GM23248 (cell line): ENCODE measurements at regions not wholly inside any gene's neighbourhood (a gene's known extent, or its start where the extent isn't known, plus 50 kb on each side); places are given as distances from the start of the nearest gene placed in this dataset.

Experiments
- DNase-seq: peaks from one replicate; pipeline ENCODE4 v3.0.0-alpha.2; 2015
- H2AFZ ChIP-seq: fragments of 200-600 bp; sonication (generic); 2 replicates; pipeline ENCODE4 v1.6.1; 2016; ENCODE audit warnings: antibody characterized with exemption
- H3F3A ChIP-seq: fragments of 200-600 bp; sonication (generic); 2 replicates; pipeline ENCODE4 v1.6.1; 2016; ENCODE audit warnings: mild to moderate bottlenecking, antibody characterized with exemption, mixed run types; ENCODE audit not compliant: insufficient read depth
- H3K27ac ChIP-seq: fragments of 200-600 bp; sonication (generic); 2 replicates; pipeline ENCODE4 v1.5.1; 2016; ENCODE audit warnings: mild to moderate bottlenecking
- H3K27me3 ChIP-seq: fragments of 200-600 bp; sonication (generic); replicated peaks from 2 replicates; pipeline ENCODE4 v1.6.1; 2016; ENCODE audit warnings: mild to moderate bottlenecking; ENCODE audit not compliant: insufficient read depth
- H3K36me3 ChIP-seq: fragments of 200-600 bp; sonication (generic); 2 replicates; pipeline ENCODE4 v1.6.1; 2016; ENCODE audit warnings: low read depth, mild to moderate bottlenecking
- H3K4me1 ChIP-seq: fragments of 200-600 bp; sonication (generic); 2 replicates; pipeline ENCODE4 v1.6.1; 2016; ENCODE audit warnings: mild to moderate bottlenecking; ENCODE audit not compliant: insufficient read depth
- H3K4me2 ChIP-seq: fragments of 200-600 bp; sonication (generic); one replicate; pipeline ENCODE4 v1.6.1; 2016; ENCODE audit warnings: mild to moderate bottlenecking; ENCODE audit not compliant: unreplicated experiment
- H3K4me3 ChIP-seq: fragments of 200-600 bp; sonication (generic); 2 replicates; pipeline ENCODE4 v1.5.1; 2016; ENCODE audit warnings: mild to moderate bottlenecking
- H3K79me2 ChIP-seq: fragments of 200-600 bp; sonication (generic); 2 replicates; pipeline ENCODE4 v1.6.1; 2016; ENCODE audit warnings: mild to moderate bottlenecking; ENCODE audit not compliant: insufficient read depth
- H3K9ac ChIP-seq: fragments of 200-600 bp; sonication (generic); 2 replicates; pipeline ENCODE4 v1.6.1; 2016; ENCODE audit warnings: mild to moderate bottlenecking
- H3K9me2 ChIP-seq: fragments of 200-600 bp; sonication (generic); 2 replicates; pipeline ENCODE4 v1.6.1; 2016; ENCODE audit warnings: mixed run types, mild to moderate bottlenecking, moderate library complexity; ENCODE audit not compliant: insufficient read depth
- H3K9me3 ChIP-seq: fragments of 200-600 bp; sonication (generic); one replicate; pipeline ENCODE4 v1.6.1; 2017; ENCODE audit warnings: low read depth
- H4K20me1 ChIP-seq: fragments of 200-600 bp; sonication (generic); 2 replicates; pipeline ENCODE4 v1.6.0; 2016; ENCODE audit not compliant: insufficient read depth
- EZH2 ChIP-seq: fragments of 200-600 bp; sonication (generic); IDR thresholded peaks from 2 replicates; pipeline ENCODE4 v1.6.1; 2018; ENCODE audit warnings: antibody characterized with exemption, mild to moderate bottlenecking; ENCODE audit not compliant: insufficient read depth, poor library complexity, severe bottlenecking
- EZH2phosphoT487 ChIP-seq: fragments of 200-600 bp; sonication (generic); IDR thresholded peaks from 2 replicates; pipeline ENCODE4 v1.6.1; 2018; ENCODE audit warnings: antibody characterized with exemption, moderate library complexity, mild to moderate bottlenecking, low read depth; ENCODE audit not compliant: insufficient read depth
- WGBS, 2 experiments: methylation state at CpG; one replicate each; pipeline ENCODE4 v1.1.6; 2015 to 2017; ENCODE audit warnings: low lambda C conversion rate in 2 of 2, low coverage in 1 of 2; ENCODE audit errors: missing lambda C conversion rate in 2 of 2; 5-methylcytosine and 5-hydroxymethylcytosine counted together
- in situ Hi-C: fragments of 300-500 bp; cut with MboI; formaldehyde crosslinking; loops from 2 replicates; pipeline ENCODE4 v1.15.0; 2020

GRCh38 chr20:24368253-24368652 lies 101.2 kb upstream of the SYNDIG1 start:
- Histone ChIP-seq H3F3A (no peaks in the 10 kb centered on the region), H3K9me2 (no peaks in the 10 kb centered on the region), H3K27ac (no peak overlapping the region), H3K36me3 (no peaks in the 10 kb centered on the region), H3K9me3 (no peaks in the 10 kb centered on the region), H3K4me1 (no peaks in the 10 kb centered on the region), H3K9ac (no peak overlapping the region), H3K27me3 (peaks cover 13% of the 10 kb centered on the region), H4K20me1 (no peaks in the 10 kb centered on the region), H3K4me2 (no peak overlapping the region), H2AFZ (no peak overlapping the region), H3K4me3 (no peak overlapping the region), H3K79me2 (no peaks in the 10 kb centered on the region)
- in situ Hi-C loops = no loop called here
- TF ChIP-seq EZH2phosphoT487 (no peak), EZH2 (no peak)
- WGBS, 2 experiments = 65 to 70% methylated on average over 3 to 4 of the region's 4 CpGs
- DNase-seq = no peak

- no peaks in the 10 kb centered on the region for H3K36me3 ChIP-seq
- H3K4me3 ChIP-seq = no peak overlapping the region
- no peaks in the 10 kb centered on the region for H3K4me1 ChIP-seq
- no peak overlapping the region for H3K9ac ChIP-seq
- no peak overlapping the region for H2AFZ ChIP-seq
- H3K27ac ChIP-seq = no peak overlapping the region
- H3K79me2 ChIP-seq = no peaks in the 10 kb centered on the region
- in situ Hi-C loops = no loop called here
- no peaks in the 10 kb centered on the region for H4K20me1 ChIP-seq
- TF ChIP-seq EZH2phosphoT487 = no peak
- TF ChIP-seq EZH2 = no peak
- no peak for DNase-seq
- no peak overlapping the region for H3K4me2 ChIP-seq
- H3K9me2 ChIP-seq = no peaks in the 10 kb centered on the region
- H3K9me3 ChIP-seq = no peaks in the 10 kb centered on the region
- WGBS, 2 experiments = 57 to 68% methylated on average over 16 of the region's 16 CpGs
- H3K27me3 ChIP-seq = peaks cover 13% of the 10 kb centered on the region
- no peaks in the 10 kb centered on the region for H3F3A ChIP-seq
These were observed 103.0 kb upstream of the SYNDIG1 start for GRCh38 chr20:24366336-24367004.

- 24 to 28% methylated on average over 3 of the region's 3 CpGs for WGBS, 2 experiments
- no peaks in the 10 kb centered on the region for H3K79me2 ChIP-seq
- in situ Hi-C loops = no loop called here
- no peak overlapping the region for H3K4me2 ChIP-seq
- peaks cover 13% of the 10 kb centered on the region for H3K27me3 ChIP-seq
- no peak for DNase-seq
- no peak overlapping the region for H3K27ac ChIP-seq
- H3K9ac ChIP-seq = no peak overlapping the region
- no peaks in the 10 kb centered on the region for H3K9me2 ChIP-seq
- no peaks in the 10 kb centered on the region for H4K20me1 ChIP-seq
- no peak overlapping the region for H2AFZ ChIP-seq
- H3K9me3 ChIP-seq = no peaks in the 10 kb centered on the region
- H3K36me3 ChIP-seq = no peaks in the 10 kb centered on the region
- H3K4me1 ChIP-seq = no peaks in the 10 kb centered on the region
- no peak for TF ChIP-seq EZH2
- no peak for TF ChIP-seq EZH2phosphoT487
- H3F3A ChIP-seq = no peaks in the 10 kb centered on the region
- H3K4me3 ChIP-seq = no peak overlapping the region
These were observed 103.8 kb upstream of the SYNDIG1 start for GRCh38 chr20:24365670-24366069.

- H3K4me1 ChIP-seq = no peaks in the 10 kb centered on the region
- H4K20me1 ChIP-seq = no peaks in the 10 kb centered on the region
- DNase-seq = no peak
- no peaks in the 10 kb centered on the region for H3K79me2 ChIP-seq
- WGBS, 2 experiments = 45 to 48% methylated on average over 4 of the region's 4 CpGs
- H3K9me3 ChIP-seq = no peaks in the 10 kb centered on the region
- no peak overlapping the region for H2AFZ ChIP-seq
- TF ChIP-seq EZH2phosphoT487 (no peak), EZH2 (no peak)
- no peaks in the 10 kb centered on the region for H3K9me2 ChIP-seq
- no peak overlapping the region for H3K27ac ChIP-seq
- no peaks in the 10 kb centered on the region for H3F3A ChIP-seq
- in situ Hi-C loops = no loop called here
- peaks cover 13% of the 10 kb centered on the region for H3K27me3 ChIP-seq
- no peak overlapping the region for H3K4me3 ChIP-seq
- H3K9ac ChIP-seq = no peak overlapping the region
- H3K36me3 ChIP-seq = no peaks in the 10 kb centered on the region
- H3K4me2 ChIP-seq = no peak overlapping the region
These were observed 104.9 kb upstream of the SYNDIG1 start for GRCh38 chr20:24364482-24364881.
